HCT116 (cell line): ENCODE measurements at regions not wholly inside any gene's neighbourhood (a gene's known extent, or its start where the extent isn't known, plus 50 kb on each side); places are given as distances from the start of the nearest gene placed in this dataset.

Experiments
- CEBPB ChIP-seq: IDR thresholded peaks from 2 replicates; pipeline ENCODE4 v1.6.1; 2012; ENCODE audit warnings: low read depth
- EZH2 ChIP-seq: fragments of 200-600 bp; sonication (generic); IDR thresholded peaks from 2 replicates; pipeline ENCODE4 v1.6.1; 2017; ENCODE audit warnings: antibody characterized with exemption, mixed run types
- POLR2A ChIP-seq: IDR thresholded peaks from 2 replicates; pipeline ENCODE4 v1.7.0; 2011; ENCODE audit warnings: borderline replicate concordance; ENCODE audit not compliant: insufficient read depth, insufficient read length; ENCODE audit errors: extremely low read depth
- RAD21 ChIP-seq: IDR thresholded peaks from 2 replicates; pipeline ENCODE4 v1.6.1; 2012; ENCODE audit warnings: low read depth, mild to moderate bottlenecking
- SIN3A ChIP-seq: IDR thresholded peaks from 2 replicates; pipeline ENCODE4 v1.6.1; 2012; ENCODE audit warnings: low read depth
- YY1 ChIP-seq: IDR thresholded peaks from 2 replicates; pipeline ENCODE4 v1.6.1; 2011; ENCODE audit warnings: low read length, low read depth, moderate library complexity, mild to moderate bottlenecking; ENCODE audit not compliant: insufficient replicate concordance; ENCODE audit errors: extremely low read depth
- ZNF274 ChIP-seq: fragments of 200-500 bp; sonication (Bioruptor generic); IDR thresholded peaks from 2 replicates; pipeline ENCODE4 v1.6.1; 2014; ENCODE audit warnings: mild to moderate bottlenecking, low read depth, low read length, inconsistent platforms
- TF ChIP-seq, protein P1 (sequence below), 3 experiments: fragments of 200-600 bp in 1 of 3; sonication (generic) in 1 of 3; IDR thresholded peaks in 2 of 3; conservative IDR thresholded peaks in 1 of 3; 2 replicates each; pipeline ENCODE4 v1.5.1; 2012 to 2017; ENCODE audit warnings: low read depth in 2 of 3, low read length in 2 of 3, antibody characterized with exemption in 1 of 3, borderline replicate concordance in 1 of 3, control low read depth in 1 of 3, mild to moderate bottlenecking in 1 of 3, mixed read lengths in 1 of 3, mixed run types in 1 of 3, moderate library complexity in 1 of 3; ENCODE audit not compliant: insufficient read depth in 1 of 3
- TF ChIP-seq, protein P2 (sequence below): IDR thresholded peaks from 2 replicates; pipeline ENCODE4 v1.6.1; 2012
- TF ChIP-seq, protein P3 (sequence below): IDR thresholded peaks from 2 replicates; pipeline ENCODE4 v1.6.1; 2012

DNA sequence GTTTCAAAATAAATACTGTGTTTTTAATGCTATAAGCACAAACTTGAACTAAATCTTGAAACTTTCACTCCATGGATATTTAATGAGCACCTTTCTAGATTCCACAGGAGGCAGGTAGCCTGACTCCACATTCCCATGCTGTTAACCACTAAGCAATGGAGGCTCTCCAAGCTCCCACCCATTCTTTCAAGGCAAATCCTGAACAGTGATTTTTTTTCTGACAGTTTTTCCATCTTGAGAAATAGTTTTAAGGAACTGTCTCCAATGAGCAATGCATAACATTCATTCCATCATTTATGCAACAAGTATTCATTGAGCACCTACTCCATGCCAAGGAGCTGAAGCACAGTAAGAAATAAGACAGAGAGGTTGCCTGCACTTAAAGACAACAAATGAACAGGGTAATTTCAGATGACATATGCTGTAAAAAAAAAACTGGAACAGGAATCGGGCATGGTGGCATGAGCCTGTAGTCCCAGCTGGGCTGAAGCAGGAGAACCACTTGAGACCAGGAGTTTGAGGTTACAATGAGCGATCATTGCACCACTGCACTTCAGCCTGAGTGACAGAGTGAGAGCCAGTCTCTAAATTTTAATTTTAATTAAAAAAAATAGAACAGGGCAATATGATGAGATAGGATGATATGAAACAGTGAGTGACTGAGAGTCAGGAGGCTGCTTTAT, 102.3 kb upstream of the CPSF6 start:
- TF ChIP-seq POLR2A (no peak), YY1 (no peak), RAD21 (no peak), CEBPB (no peak), EZH2 (no peak), ZNF274 (no peak), SIN3A (no peak)
- TF ChIP-seq, protein P1, sequence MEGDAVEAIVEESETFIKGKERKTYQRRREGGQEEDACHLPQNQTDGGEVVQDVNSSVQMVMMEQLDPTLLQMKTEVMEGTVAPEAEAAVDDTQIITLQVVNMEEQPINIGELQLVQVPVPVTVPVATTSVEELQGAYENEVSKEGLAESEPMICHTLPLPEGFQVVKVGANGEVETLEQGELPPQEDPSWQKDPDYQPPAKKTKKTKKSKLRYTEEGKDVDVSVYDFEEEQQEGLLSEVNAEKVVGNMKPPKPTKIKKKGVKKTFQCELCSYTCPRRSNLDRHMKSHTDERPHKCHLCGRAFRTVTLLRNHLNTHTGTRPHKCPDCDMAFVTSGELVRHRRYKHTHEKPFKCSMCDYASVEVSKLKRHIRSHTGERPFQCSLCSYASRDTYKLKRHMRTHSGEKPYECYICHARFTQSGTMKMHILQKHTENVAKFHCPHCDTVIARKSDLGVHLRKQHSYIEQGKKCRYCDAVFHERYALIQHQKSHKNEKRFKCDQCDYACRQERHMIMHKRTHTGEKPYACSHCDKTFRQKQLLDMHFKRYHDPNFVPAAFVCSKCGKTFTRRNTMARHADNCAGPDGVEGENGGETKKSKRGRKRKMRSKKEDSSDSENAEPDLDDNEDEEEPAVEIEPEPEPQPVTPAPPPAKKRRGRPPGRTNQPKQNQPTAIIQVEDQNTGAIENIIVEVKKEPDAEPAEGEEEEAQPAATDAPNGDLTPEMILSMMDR (IDR thresholded peaks at IDR 0.05 in 2 of 3, conservative IDR thresholded peaks at IDR 0.05 in 1 of 3; ENCODE audit: borderline replicate concordance in 1 of 3, insufficient read depth in 1 of 3, low read depth in 2 of 3, low read length in 2 of 3), result no peak
- TF ChIP-seq, protein P2, sequence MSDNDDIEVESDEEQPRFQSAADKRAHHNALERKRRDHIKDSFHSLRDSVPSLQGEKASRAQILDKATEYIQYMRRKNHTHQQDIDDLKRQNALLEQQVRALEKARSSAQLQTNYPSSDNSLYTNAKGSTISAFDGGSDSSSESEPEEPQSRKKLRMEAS, result no peak
- TF ChIP-seq, protein P3, sequence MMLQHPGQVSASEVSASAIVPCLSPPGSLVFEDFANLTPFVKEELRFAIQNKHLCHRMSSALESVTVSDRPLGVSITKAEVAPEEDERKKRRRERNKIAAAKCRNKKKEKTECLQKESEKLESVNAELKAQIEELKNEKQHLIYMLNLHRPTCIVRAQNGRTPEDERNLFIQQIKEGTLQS, result no peak
